H1 (cell line): ENCODE measurements at regions not wholly inside any gene's neighbourhood (a gene's known extent, or its start where the extent isn't known, plus 50 kb on each side); places are given as distances from the start of the nearest gene placed in this dataset.

Experiments
- CTCF ChIA-PET: fragments of 300-600 bp; sonication (Branson Sonifier 250); formaldehyde crosslinking; loops from one replicate; lab custom pipeline; 2021; ENCODE audit not compliant: partially characterized antibody; lab: Charles Lee
- POLR2A ChIA-PET: fragments of 300-600 bp; sonication (Branson Sonifier 250); formaldehyde crosslinking; loops from one replicate; lab custom pipeline; 2021; ENCODE audit warnings: inconsistent platforms; ENCODE audit not compliant: partially characterized antibody; lab: Charles Lee
- DNase-seq, 2 experiments: peaks; one replicate each; pipeline versions ENCODE4 v3.0.0 to v3.0.0-alpha.2; 2010 to 2022; ENCODE audit warnings: low spot score in 2 of 2, low read depth in 1 of 2, mixed read lengths in 1 of 2
- FAIRE-seq: peaks from 2 replicates; lab custom pipeline; 2011; peaks lifted over from hg19 to GRCh38; lab: Jason Lieb, UNC
- H2AFZ ChIP-seq: 2 replicates; pipeline ENCODE4 v1.8.1; 2012; ENCODE audit warnings: low read length, inconsistent platforms
- H2AK5ac ChIP-seq: 2 replicates; pipeline ENCODE4 v1.6.1; 2013; ENCODE audit warnings: low read depth, low read length
- H2BK120ac ChIP-seq: replicated peaks from 2 replicates; pipeline ENCODE3; 2013; ENCODE audit warnings: low read depth, low read length, inconsistent platforms
- H2BK12ac ChIP-seq: 2 replicates; pipeline ENCODE4 v1.6.1; 2013; ENCODE audit warnings: low read depth, low read length
- H2BK15ac ChIP-seq: 2 replicates; pipeline ENCODE4 v1.6.1; 2013; ENCODE audit warnings: low read length
- H2BK20ac ChIP-seq: 2 replicates; pipeline ENCODE4 v1.6.1; 2013; ENCODE audit warnings: low read length
- H2BK5ac ChIP-seq: 2 replicates; pipeline ENCODE4 v1.6.1; 2013; ENCODE audit warnings: low read depth, low read length
- H3K14ac ChIP-seq: 2 replicates; pipeline ENCODE4 v1.6.1; 2013; ENCODE audit warnings: inconsistent platforms; ENCODE audit not compliant: insufficient read length
- H3K18ac ChIP-seq: 2 replicates; pipeline ENCODE4 v1.6.1; 2013; ENCODE audit warnings: low read length; ENCODE audit errors: extremely low read depth
- H3K23ac ChIP-seq: 2 replicates; pipeline ENCODE4 v1.6.1; 2013; ENCODE audit warnings: inconsistent platforms; ENCODE audit not compliant: insufficient read length
- H3K23me2 ChIP-seq: 2 replicates; pipeline ENCODE4 v1.6.1; 2013; ENCODE audit warnings: low read depth, low read length
- H3K27ac ChIP-seq: 2 replicates; pipeline ENCODE4 v1.6.1; 2011; ENCODE audit warnings: low read depth, low read length, inconsistent platforms
- H3K27me3 ChIP-seq, 4 experiments: replicated peaks in 1 of 4; 1 replicate in 1 of 4; 2 replicates in 3 of 4; pipeline versions ENCODE4 v1.6.1 to v1.8.1; 2011 to 2013; ENCODE audit warnings: low read length in 3 of 4, mild to moderate bottlenecking in 3 of 4, inconsistent platforms in 2 of 4, mixed read lengths in 2 of 4, moderate library complexity in 1 of 4; ENCODE audit not compliant: control insufficient read depth in 3 of 4, insufficient read depth in 3 of 4; ENCODE audit errors: extremely low read depth in 1 of 4
- H3K36me3 ChIP-seq, 4 experiments: 2 replicates each; pipeline versions ENCODE4 v1.6.1 to v1.8.1; 2011 to 2013; ENCODE audit warnings: mild to moderate bottlenecking in 4 of 4, low read length in 3 of 4, moderate library complexity in 2 of 4, control low read depth in 1 of 4, inconsistent platforms in 1 of 4; ENCODE audit not compliant: insufficient read depth in 4 of 4, control insufficient read depth in 2 of 4
- H3K4ac ChIP-seq: replicated peaks from 2 replicates; pipeline ENCODE3; 2013; ENCODE audit warnings: low read length, low read depth, mixed read lengths, inconsistent platforms; ENCODE audit not compliant: insufficient read length
- H3K4me1 ChIP-seq, 4 experiments: replicated peaks in 1 of 4; 1 replicate in 1 of 4; 2 replicates in 3 of 4; pipeline versions ENCODE4 v1.6.1 to v1.8.1; 2011 to 2013; ENCODE audit warnings: low read length in 3 of 4, inconsistent platforms in 2 of 4, mixed read lengths in 1 of 4; ENCODE audit not compliant: insufficient read depth in 4 of 4, control insufficient read depth in 3 of 4
- H3K4me2 ChIP-seq, 2 experiments: 2 replicates each; pipeline versions ENCODE4 v1.6.1 to v1.8.1; 2011 to 2013; ENCODE audit warnings: low read depth in 2 of 2, low read length in 2 of 2, control low read depth in 1 of 2, inconsistent platforms in 1 of 2, mild to moderate bottlenecking in 1 of 2; ENCODE audit not compliant: insufficient read depth in 1 of 2
- H3K4me3 ChIP-seq, 4 experiments: fragments of 200-600, 300-600 bp in 1 of 4; sonication (generic), shearing (Covaris generic), sonication (Bioruptor Twin) in 1 of 4; 2 replicates each; pipeline versions ENCODE4 v1.5.1 to v1.8.1; 2011 to 2016; ENCODE audit warnings: low read length in 4 of 4, low read depth in 3 of 4, control low read depth in 2 of 4, inconsistent platforms in 2 of 4, mild to moderate bottlenecking in 2 of 4, mixed read lengths in 1 of 4, moderate library complexity in 1 of 4; ENCODE audit not compliant: insufficient read depth in 2 of 4; ENCODE audit errors: extremely low read depth in 1 of 4
- H3K56ac ChIP-seq: replicated peaks from 2 replicates; pipeline ENCODE3; 2013; ENCODE audit warnings: low read depth, mild to moderate bottlenecking, mixed read lengths, low read length, inconsistent platforms; ENCODE audit not compliant: insufficient read length
- H3K79me1 ChIP-seq: 2 replicates; pipeline ENCODE4 v1.6.1; 2013; ENCODE audit warnings: low read depth, low read length, control low read depth
- H3K79me2 ChIP-seq, 2 experiments: 2 replicates each; pipeline versions ENCODE4 v1.6.1 to v1.8.1; 2012 to 2013; ENCODE audit warnings: low read length in 2 of 2, mild to moderate bottlenecking in 2 of 2, inconsistent platforms in 1 of 2; ENCODE audit not compliant: insufficient read depth in 2 of 2, control insufficient read depth in 1 of 2
- H3K9ac ChIP-seq, 4 experiments: replicated peaks in 1 of 4; 1 replicate in 1 of 4; 2 replicates in 3 of 4; pipeline versions ENCODE4 v1.6.1 to v1.8.1; 2011 to 2013; ENCODE audit warnings: low read depth in 3 of 4, low read length in 3 of 4, control low read depth in 2 of 4, mild to moderate bottlenecking in 2 of 4, moderate library complexity in 2 of 4, inconsistent platforms in 1 of 4; ENCODE audit errors: extremely low read depth in 1 of 4
- H3K9me3 ChIP-seq, 2 experiments: 2 replicates each; pipeline versions ENCODE4 v1.6.1 to v1.8.1; 2012 to 2013; ENCODE audit warnings: mild to moderate bottlenecking in 2 of 2, moderate library complexity in 2 of 2, control low read depth in 1 of 2, inconsistent platforms in 1 of 2, low read depth in 1 of 2, low read length in 1 of 2, mixed read lengths in 1 of 2; ENCODE audit not compliant: insufficient read depth in 2 of 2
- H4K20me1 ChIP-seq, 2 experiments: replicated peaks in 1 of 2; 2 replicates each; pipeline versions ENCODE3 to v1.8.1; 2011 to 2013; ENCODE audit warnings: inconsistent platforms in 2 of 2, low read length in 2 of 2, mild to moderate bottlenecking in 1 of 2; ENCODE audit not compliant: insufficient read depth in 2 of 2, control insufficient read depth in 1 of 2
- H4K5ac ChIP-seq: 2 replicates; pipeline ENCODE4 v1.6.1; 2013; ENCODE audit warnings: low read length, low read depth, mixed read lengths, inconsistent platforms; ENCODE audit not compliant: insufficient read length
- H4K8ac ChIP-seq: 2 replicates; pipeline ENCODE4 v1.8.0; 2013; ENCODE audit warnings: mild to moderate bottlenecking, moderate library complexity, low read length, inconsistent platforms; ENCODE audit not compliant: insufficient read depth; ENCODE audit errors: extremely low read depth
- H4K91ac ChIP-seq: replicated peaks from 2 replicates; pipeline ENCODE3; 2013; ENCODE audit warnings: low read length, mixed read lengths, inconsistent platforms; ENCODE audit not compliant: insufficient read length
- BACH1 ChIP-seq: IDR thresholded peaks from 2 replicates; pipeline ENCODE4 v1.6.1; 2012; ENCODE audit warnings: low read length, improper control_type of control experiment
- BRCA1 ChIP-seq: IDR thresholded peaks from 2 replicates; pipeline ENCODE4 v1.6.1; 2012; ENCODE audit warnings: low read depth, low read length, improper control_type of control experiment
- CBX5 ChIP-seq: fragments of 300-800, 300-1000 bp; sonication (generic); IDR thresholded peaks from 2 replicates; pipeline ENCODE4 v1.7.1; 2016; ENCODE audit warnings: antibody characterized with exemption, low read length, low read depth
- CBX8 ChIP-seq: fragments of 300-800, 300-1000 bp; sonication (generic); IDR thresholded peaks from 2 replicates; pipeline ENCODE4 v1.7.1; 2016; ENCODE audit warnings: low read depth, low read length, borderline replicate concordance
- GABPA ChIP-seq: IDR thresholded peaks from 2 replicates; pipeline ENCODE4 v1.6.1; 2011; ENCODE audit warnings: mild to moderate bottlenecking, low read length, moderate library complexity, borderline replicate concordance; ENCODE audit not compliant: insufficient read depth
- GTF2F1 ChIP-seq: IDR thresholded peaks from 2 replicates; pipeline ENCODE4 v1.6.1; 2012; ENCODE audit warnings: low read depth, low read length, improper control_type of control experiment, borderline replicate concordance
- KDM5A ChIP-seq: fragments of 200-600 bp; IDR thresholded peaks from 2 replicates; pipeline ENCODE4 v1.7.1; 2012; ENCODE audit warnings: mild to moderate bottlenecking, low read length, inconsistent platforms, mixed read lengths
- RNF2 ChIP-seq: fragments of 200-900, 300-1000 bp; sonication (generic); IDR thresholded peaks from 2 replicates; pipeline ENCODE4 v1.7.1; 2016; ENCODE audit warnings: borderline replicate concordance, low read depth, mild to moderate bottlenecking, antibody characterized with exemption, low read length; ENCODE audit not compliant: poor library complexity, severe bottlenecking; ENCODE audit errors: missing control alignments
- SIX5 ChIP-seq: IDR thresholded peaks from 2 replicates; pipeline ENCODE4 v1.6.1; 2011; ENCODE audit warnings: mild to moderate bottlenecking, low read depth, low read length
- SRF ChIP-seq: IDR thresholded peaks from 2 replicates; pipeline ENCODE4 v1.6.1; 2011; ENCODE audit warnings: mild to moderate bottlenecking, low read depth, low read length, moderate library complexity
- TAF1 ChIP-seq: IDR thresholded peaks from 2 replicates; pipeline ENCODE4 v1.6.1; 2011; ENCODE audit warnings: mild to moderate bottlenecking, low read depth, low read length
- WGBS, 2 experiments: shearing (Covaris generic) in 1 of 2; methylation state at CpG; one replicate each; pipeline versions ENCODE4 v1.1.6 to v1.1.7; 2013 to 2015; ENCODE audit warnings: low lambda C conversion rate in 2 of 2, mixed read lengths in 2 of 2, inconsistent platforms in 1 of 2, low coverage in 1 of 2, missing lambda C conversion rate in 1 of 2; ENCODE audit not compliant: insufficient replicate concordance in 2 of 2, insufficient coverage in 1 of 2, insufficient read length in 1 of 2; ENCODE audit errors: extremely low coverage in 1 of 2, missing lambda C conversion rate in 1 of 2; 5-methylcytosine and 5-hydroxymethylcytosine counted together
- TF ChIP-seq, protein P1 (sequence below): IDR thresholded peaks from 2 replicates; pipeline ENCODE4 v1.6.1; 2011; ENCODE audit warnings: low read depth, mild to moderate bottlenecking, low read length; ENCODE audit not compliant: insufficient read depth

- H3K27me3 ChIP-seq: no peaks in the 10 kb centered on the region; a peak in 1 of 7 replicates
- peaks cover 10 to 33% (median 26%) of the 10 kb centered on the region in 4 experiments for H3K4me1 ChIP-seq
- no peaks in the 10 kb centered on the region for H3K79me2 ChIP-seq
- H2BK15ac ChIP-seq: no peak overlapping the region
- no peak overlapping the region for H3K23ac ChIP-seq
- H3K23me2 ChIP-seq: no peaks in the 10 kb centered on the region
- WGBS, 2 experiments: 76% methylated on average over 6 of the region's 8 CpGs; no CpG with 5 or more reads in 1 of the 2 experiments
- peak overlapping the region; percentile 82 for H2BK120ac ChIP-seq
- peak overlapping the region; percentile 30 for H3K4ac ChIP-seq
- H3K18ac ChIP-seq: no peak overlapping the region; the same call in 1 of the 2 replicates
- H3K79me1 ChIP-seq: no peaks in the 10 kb centered on the region
- no peak overlapping the region for H4K5ac ChIP-seq
- H3K14ac ChIP-seq: no peak overlapping the region
- H2AFZ ChIP-seq: no peak overlapping the region
- no peaks in the 10 kb centered on the region for H4K20me1 ChIP-seq
- no peak overlapping the region for H3K56ac ChIP-seq
- H3K4me3 ChIP-seq: no peak overlapping the region
- H3K9ac ChIP-seq: no peak overlapping the region
- H2BK12ac ChIP-seq: peak overlapping the region; percentile 10; the same call in 1 of the 2 replicates
- no peaks in the 10 kb centered on the region for H3K36me3 ChIP-seq
- H3K27ac ChIP-seq: no peak overlapping the region
- H4K8ac ChIP-seq: no peak overlapping the region
- H2BK20ac ChIP-seq: peak overlapping the region; percentile 36
- H3K4me2 ChIP-seq: no peak overlapping the region
- DNase-seq (no peak), FAIRE-seq (no peak)
- H2AK5ac ChIP-seq: 0 out of 2 replicates have a peak overlapping the region, but pooled peaks have one; percentile 57
- H3K9me3 ChIP-seq: no peaks in the 10 kb centered on the region
- peak overlapping the region; percentile 98; the same call in 1 of the 2 replicates for H2BK5ac ChIP-seq
- ChIA-PET POLR2A (interaction anchor here (0.6 to 4.4 kb wide), 3 partner anchors 9 to 132 kb away, joined by 3 to 47 read pairs (median 5); no protein-coding TSS in a partner anchor), CTCF (interaction anchor here (1.2 to 4.9 kb wide), 5 partner anchors 8 to 115 kb away, joined by 4 to 29 read pairs (median 5); no protein-coding TSS in a partner anchor)
- peak overlapping the region; percentile 31 for H4K91ac ChIP-seq
- TF ChIP-seq CBX5 (no peak), KDM5A (no peak), SIX5 (no peak), SRF (no peak), BRCA1 (no peak), TAF1 (no peak), BACH1 (no peak), GABPA (no peak), CBX8 (no peak), RNF2 (no peak), GTF2F1 (no peak)
- TF ChIP-seq, protein P1, sequence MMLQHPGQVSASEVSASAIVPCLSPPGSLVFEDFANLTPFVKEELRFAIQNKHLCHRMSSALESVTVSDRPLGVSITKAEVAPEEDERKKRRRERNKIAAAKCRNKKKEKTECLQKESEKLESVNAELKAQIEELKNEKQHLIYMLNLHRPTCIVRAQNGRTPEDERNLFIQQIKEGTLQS: no peak
Measured at GRCh38 chr2:41940060-41940744, 107.6 kb upstream of the PKDCC start.
